Kidney (tissue), 13 donors: ENCODE measurements at regions not wholly inside any gene's neighbourhood (a gene's known extent, or its start where the extent isn't known, plus 50 kb on each side); places are given as distances from the start of the nearest gene placed in this dataset.

Source experiments
- DNase-seq, 5 donors: peaks; one replicate each; pipeline ENCODE4 v3.0.0-alpha.2; 2013 to 2020
- FAIRE-seq: peaks from 2 replicates; lab custom pipeline; 2012; peaks lifted over from hg19 to GRCh38; lab: Jason Lieb, UNC
- H3K27ac ChIP-seq, 2 donors: one replicate each; pipeline ENCODE4 v1.7.0; 2013; ENCODE audit warnings: low read depth in 2 of 2, low read length in 2 of 2, inconsistent platforms in 1 of 2
- H3K27me3 ChIP-seq: one replicate; pipeline ENCODE4 v1.7.1; 2013; ENCODE audit warnings: low read length, inconsistent platforms; ENCODE audit not compliant: control insufficient read depth, insufficient read depth
- H3K36me3 ChIP-seq, 3 donors: one replicate each; pipeline versions ENCODE4 v1.7.0 to v1.7.1; 2013; ENCODE audit warnings: low read length in 3 of 3, control low read depth in 1 of 3, inconsistent platforms in 1 of 3; ENCODE audit not compliant: insufficient read depth in 3 of 3, control insufficient read depth in 2 of 3
- H3K4me1 ChIP-seq, 3 donors: one replicate each; pipeline versions ENCODE4 v1.7.0 to v1.7.1; 2013; ENCODE audit warnings: low read length in 3 of 3, inconsistent platforms in 1 of 3, low read depth in 1 of 3; ENCODE audit not compliant: control insufficient read depth in 2 of 3, insufficient read depth in 2 of 3
- H3K4me3 ChIP-seq, 3 donors: one replicate each; pipeline versions ENCODE4 v1.7.0 to v1.8.1; 2013; ENCODE audit warnings: low read length in 3 of 3, control low read depth in 1 of 3, inconsistent platforms in 1 of 3
- H3K9ac ChIP-seq, 3 donors: one replicate each; pipeline versions ENCODE4 v1.7.0 to v1.7.1; 2013; ENCODE audit warnings: low read length in 3 of 3, control low read depth in 1 of 3, inconsistent platforms in 1 of 3
- H3K9me3 ChIP-seq, 3 donors: one replicate each; pipeline versions ENCODE4 v1.7.0 to v1.7.1; 2013; ENCODE audit warnings: low read length in 3 of 3, control low read depth in 1 of 3, inconsistent platforms in 1 of 3; ENCODE audit not compliant: control insufficient read depth in 2 of 3, insufficient read depth in 1 of 3
- CTCF ChIP-seq: IDR thresholded peaks from 3 replicates; pipeline ENCODE4 v1.5.1; 2012; ENCODE audit warnings: mild to moderate bottlenecking, moderate library complexity, borderline replicate concordance; ENCODE audit not compliant: insufficient read depth; ENCODE audit errors: extremely low read depth
- intact Hi-C: fragments of 100-400 bp; cut with DNase I; formaldehyde crosslinking; loops from one replicate; pipeline ENCODE4 v1.11.1; 2022
- donor health status: control.
- donor health status: control.
- donor health status: control.
- donor health status: control.
- donor health status: control.
- donor health status: DM: yes; HTN: yes; CAD: no.
- donor health status: Normal renal cell carcinoma (clear cell type).

- Histone ChIP-seq H3K27me3 (no peaks in the 10 kb centered on the region), H3K4me3 (no peak overlapping the region), H3K27ac (no peak overlapping the region), H3K36me3 (no peaks in the 10 kb centered on the region), H3K9me3 (no peaks in the 10 kb centered on the region), H3K9ac (no peak overlapping the region), H3K4me1 (no peaks in the 10 kb centered on the region)
- DNase-seq = no peak
- TF ChIP-seq CTCF = no peak
- FAIRE-seq = no peak
- intact Hi-C loops = no loop called here
These were observed 100.2 kb upstream of the CDYL start for GRCh38 chr6:4676016-4676415.

GRCh38 chr6:4675121-4675520 lies 101.1 kb upstream of the CDYL start:
- Histone ChIP-seq H3K27ac (no peak overlapping the region), H3K4me1 (no peaks in the 10 kb centered on the region), H3K27me3 (no peaks in the 10 kb centered on the region), H3K9ac (no peak overlapping the region), H3K36me3 (no peaks in the 10 kb centered on the region), H3K4me3 (no peak overlapping the region), H3K9me3 (no peaks in the 10 kb centered on the region)
- no peak for TF ChIP-seq CTCF
- intact Hi-C loops = no loop called here
- DNase-seq (no peak), FAIRE-seq (no peak)

- no peak for FAIRE-seq
These were observed 102.3 kb upstream of the CDYL start for GRCh38 chr6:4673861-4674260.

More at GRCh38 chr6:4673861-4674260, 102.3 kb upstream of the CDYL start:
- no peak overlapping the region for H3K4me3 ChIP-seq
- no peaks in the 10 kb centered on the region for H3K9me3 ChIP-seq
- TF ChIP-seq CTCF = no peak
- H3K36me3 ChIP-seq = no peaks in the 10 kb centered on the region
- no peak overlapping the region for H3K9ac ChIP-seq
- no peaks in the 10 kb centered on the region for H3K27me3 ChIP-seq
- no peak overlapping the region for H3K27ac ChIP-seq
- DNase-seq = no peak
- intact Hi-C loops = no loop called here
- H3K4me1 ChIP-seq = no peaks in the 10 kb centered on the region
